ENCODE measurements at regions not wholly inside any gene's neighbourhood (a gene's known extent, or its start where the extent isn't known, plus 50 kb on each side); places are given as distances from the start of the nearest gene placed in this dataset.
"Not testable (repeated sequence)": the region's sequence is repeated elsewhere in the genome, so short reads cannot be mapped to it uniquely, and the experiment has no call there.

- TF ChIP-seq EZH2 (IDR thresholded peaks at IDR 0.05; ENCODE audit: insufficient read depth, poor library complexity, severe bottlenecking); EZH2phosphoT487 (IDR thresholded peaks at IDR 0.05; ENCODE audit: insufficient read depth, low read depth): not testable (repeated sequence)
These were observed 59.3 kb downstream of the TMEM121 start for GRCh38 chr14:105585722-105586121.
